Caco-2 (cell line): ENCODE measurements at regions not wholly inside any gene's neighbourhood (a gene's known extent, or its start where the extent isn't known, plus 50 kb on each side); places are given as distances from the start of the nearest gene placed in this dataset.
"Not testable (repeated sequence)": the region's sequence is repeated elsewhere in the genome, so short reads cannot be mapped to it uniquely, and the experiment has no call there.

Experiments used
- BruUV-seq: library from RNA; stranded (reverse); fragments of 400-500 nt; replicated peaks from 2 replicates; lab custom pipeline; 2021; lab: Mats Ljungman, UMichigan
- CTCF ChIA-PET: fragments of 300-600 bp; sonication (Branson Sonifier 250); formaldehyde crosslinking; loops from one replicate; lab custom pipeline; 2022; ENCODE audit warnings: antibody characterized with exemption; lab: Charles Lee
- POLR2A ChIA-PET: fragments of 300-600 bp; sonication (Branson Sonifier 250); formaldehyde crosslinking; loops from one replicate; lab custom pipeline; 2022; ENCODE audit warnings: antibody characterized with exemption; lab: Charles Lee
- DNase-seq, 2 experiments: peaks; one replicate each; pipeline versions ENCODE4 v3.0.0 to v3.0.0-alpha.2; 2020 to 2022
- H3K27me3 ChIP-seq: replicated peaks from 2 replicates; pipeline ENCODE4 v1.6.0; 2011; ENCODE audit warnings: low read length; ENCODE audit not compliant: control insufficient read depth, insufficient read depth
- H3K36me3 ChIP-seq: 2 replicates; pipeline ENCODE4 v1.5.1; 2011; ENCODE audit warnings: low read length; ENCODE audit not compliant: control insufficient read depth, insufficient read depth
- H3K4me1 ChIP-seq: fragments of 250-450 bp; sonication (Bioruptor Pico); 2 replicates; pipeline ENCODE4 v1.5.1; 2020; ENCODE audit warnings: mild to moderate bottlenecking
- H3K4me3 ChIP-seq: 2 replicates; pipeline ENCODE4 v1.5.1; 2011; ENCODE audit warnings: low read depth, mild to moderate bottlenecking, control low read depth, low read length
- H3K9me3 ChIP-seq: fragments of 250-450 bp; sonication (Bioruptor Pico); 2 replicates; pipeline ENCODE4 v1.5.1; 2020; ENCODE audit warnings: mild to moderate bottlenecking, moderate library complexity
- H3K27ac Mint-ChIP-seq: one replicate; pipeline ENCODE4 v1.8.0; 2022; ENCODE audit warnings: mixed read lengths; ENCODE audit not compliant: unreplicated experiment
- H3K27me3 Mint-ChIP-seq: one replicate; pipeline ENCODE4 v1.8.0; 2022; ENCODE audit warnings: mixed read lengths; ENCODE audit not compliant: insufficient read depth, unreplicated experiment
- H3K36me3 Mint-ChIP-seq: one replicate; pipeline ENCODE4 v1.8.0; 2022; ENCODE audit warnings: mild to moderate bottlenecking, mixed read lengths; ENCODE audit not compliant: insufficient read depth, unreplicated experiment
- H3K4me1 Mint-ChIP-seq: one replicate; pipeline ENCODE4 v1.8.0; 2022; ENCODE audit warnings: low read depth, mixed read lengths; ENCODE audit not compliant: unreplicated experiment
- H3K4me3 Mint-ChIP-seq: one replicate; pipeline ENCODE4 v1.8.0; 2022; ENCODE audit warnings: mild to moderate bottlenecking, moderate library complexity, mixed read lengths; ENCODE audit not compliant: unreplicated experiment
- H3K9me3 Mint-ChIP-seq: one replicate; pipeline ENCODE4 v1.8.0; 2022; ENCODE audit warnings: mixed read lengths; ENCODE audit not compliant: unreplicated experiment
- CTCF ChIP-seq, 2 experiments: fragments of 200-600 bp in 1 of 2; IDR thresholded peaks; 1 replicate in 1 of 2; 2 replicates in 1 of 2; pipeline versions ENCODE4 v1.5.1 to v1.8.0; 2011 to 2022; ENCODE audit warnings: antibody characterized with exemption in 1 of 2, control low read depth in 1 of 2, inconsistent platforms in 1 of 2, low read depth in 1 of 2, low read length in 1 of 2, mild to moderate bottlenecking in 1 of 2, moderate library complexity in 1 of 2; ENCODE audit not compliant: insufficient read depth in 1 of 2, severe bottlenecking in 1 of 2, unreplicated experiment in 1 of 2
- intact Hi-C: fragments of 100-400 bp; cut with micrococcal nuclease; formaldehyde crosslinking; loops from one replicate; pipeline ENCODE4 v1.10.0; 2022; ENCODE audit not compliant: unreplicated experiment

DNA sequence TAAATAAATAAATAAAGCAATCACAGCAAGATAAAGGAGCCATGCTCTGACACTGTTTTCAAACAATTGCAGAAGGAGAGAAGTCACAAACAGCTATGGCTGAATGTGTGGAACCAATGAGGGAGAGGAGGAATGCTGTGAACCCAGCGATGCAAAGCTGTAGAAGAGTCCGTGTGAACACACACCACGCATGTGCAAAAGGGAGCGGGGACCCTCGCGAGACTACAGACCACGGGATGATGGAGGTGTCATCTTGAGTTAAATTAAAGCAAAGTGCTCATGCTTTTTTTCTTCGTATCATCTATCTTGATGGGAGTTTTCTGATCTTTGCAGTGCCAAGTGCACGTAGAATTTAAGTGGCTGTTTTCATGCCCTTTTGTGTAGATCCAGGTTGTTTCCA, 123.8 kb upstream of the CDH5 start:
- Mint-ChIP-seq H3K9me3 (peaks cover 14% of the 10 kb centered on the region), H3K27me3 (peaks cover 3% of the 10 kb centered on the region), H3K4me3 (no peak overlapping the region), H3K36me3 (no peaks in the 10 kb centered on the region), H3K27ac (no peak overlapping the region), H3K4me1 (no peaks in the 10 kb centered on the region)
- no peak for DNase-seq
- no peak overlapping the region for H3K4me3 ChIP-seq
- intact Hi-C loops: no loop called here
- POLR2A ChIA-PET: no interaction called here
- TF ChIP-seq CTCF (IDR thresholded peaks at IDR 0.05; ENCODE audit: insufficient read depth in 1 of 2, low read depth in 1 of 2, low read length in 1 of 2, severe bottlenecking in 1 of 2, unreplicated experiment in 1 of 2): no peak
- peaks cover 5% of the 10 kb centered on the region; the same call in 1 of the 2 replicates for H3K4me1 ChIP-seq
- no TSS peak for BruUV-seq
- no peaks in the 10 kb centered on the region; the same call in 1 of the 2 replicates for H3K9me3 ChIP-seq
- CTCF ChIA-PET: no interaction called here
- no peaks in the 10 kb centered on the region for H3K36me3 ChIP-seq
- H3K27me3 ChIP-seq: no peaks in the 10 kb centered on the region

- H3K4me1 ChIP-seq, BruUV-seq, POLR2A ChIA-PET, H3K4me1 Mint-ChIP-seq, H3K27ac Mint-ChIP-seq, H3K36me3 ChIP-seq, H3K27me3 ChIP-seq, intact Hi-C loops, H3K27me3 Mint-ChIP-seq, H3K4me3 Mint-ChIP-seq, H3K9me3 ChIP-seq, H3K36me3 Mint-ChIP-seq, H3K4me3 ChIP-seq, CTCF ChIA-PET, DNase-seq: not testable (repeated sequence)
- H3K9me3 Mint-ChIP-seq: peaks cover 14% of the 10 kb centered on the region
These were observed 124.3 kb upstream of the CDH5 start for GRCh38 chr16:66242206-66242605.

GRCh38 chr16:66240631-66241395, 125.7 kb upstream of the CDH5 start:
- Histone ChIP-seq H3K36me3 (no peaks in the 10 kb centered on the region), H3K4me1 (no peaks in the 10 kb centered on the region), H3K9me3 (no peaks in the 10 kb centered on the region; the same call in 1 of the 2 replicates), H3K4me3 (no peak overlapping the region), H3K27me3 (no peaks in the 10 kb centered on the region)
- no peaks in the 10 kb centered on the region for H3K36me3 Mint-ChIP-seq
- POLR2A ChIA-PET: no interaction called here
- no peak overlapping the region for H3K27ac Mint-ChIP-seq
- no peaks in the 10 kb centered on the region for H3K4me1 Mint-ChIP-seq
- H3K9me3 Mint-ChIP-seq: peaks cover 14% of the 10 kb centered on the region
- DNase-seq: no peak
- intact Hi-C loops: no loop called here
- H3K27me3 Mint-ChIP-seq: peaks cover 9% of the 10 kb centered on the region
- BruUV-seq: no TSS peak
- CTCF ChIA-PET: no interaction called here
- no peak for TF ChIP-seq CTCF (IDR thresholded peaks at IDR 0.05; ENCODE audit: insufficient read depth in 1 of 2, low read depth in 1 of 2, low read length in 1 of 2, severe bottlenecking in 1 of 2, unreplicated experiment in 1 of 2)
- no peak overlapping the region for H3K4me3 Mint-ChIP-seq
